IMR-90 (cell line): ENCODE measurements at regions not wholly inside any gene's neighbourhood (a gene's known extent, or its start where the extent isn't known, plus 50 kb on each side); places are given as distances from the start of the nearest gene placed in this dataset.

Experiments
- ATAC-seq: fragments of 200-7000 bp; cut with Tn5 transposase; 2 replicates; pipeline ENCODE4 v1.9.1; 2020; ENCODE audit warnings: low read depth, mild to moderate bottlenecking, moderate library complexity
- BruUV-seq: library from RNA; stranded (reverse); fragments of 400-500 nt; replicated peaks from 2 replicates; lab custom pipeline; 2021; lab: Mats Ljungman, UMichigan
- CTCF ChIA-PET: fragments of 300-600 bp; formaldehyde crosslinking; extraction: SDS; loops from one replicate; lab custom pipeline; 2021; ENCODE audit warnings: antibody characterized with exemption; lab: Yijun Ruan, JAX
- POLR2A ChIA-PET: fragments of 300-600 bp; sonication (Branson Sonifier 250); formaldehyde crosslinking; loops from one replicate; lab custom pipeline; 2022; ENCODE audit warnings: antibody characterized with exemption; ENCODE audit not compliant: unreplicated experiment; lab: Charles Lee
- DNase-seq: peaks from one replicate; pipeline ENCODE4 v3.0.0; 2013
- H2AFZ ChIP-seq: replicated peaks from 2 replicates; pipeline ENCODE3; 2013; ENCODE audit warnings: low read length, mild to moderate bottlenecking; ENCODE audit not compliant: poor library complexity
- H2AK5ac ChIP-seq: 2 replicates; pipeline ENCODE4 v1.6.1; 2013; ENCODE audit warnings: low read depth, low read length, inconsistent platforms
- H2AK9ac ChIP-seq: replicated peaks from 2 replicates; pipeline ENCODE3; 2013; ENCODE audit warnings: mild to moderate bottlenecking, low read depth, low read length, moderate library complexity; ENCODE audit not compliant: poor library complexity
- H2BK120ac ChIP-seq: 2 replicates; pipeline ENCODE4 v1.6.1; 2013; ENCODE audit warnings: low read depth, low read length, inconsistent platforms
- H2BK15ac ChIP-seq: 3 replicates; pipeline ENCODE4 v1.6.1; 2013; ENCODE audit warnings: low read depth, low read length, inconsistent platforms
- H2BK20ac ChIP-seq: 2 replicates; pipeline ENCODE4 v1.6.1; 2013; ENCODE audit warnings: low read depth, mild to moderate bottlenecking, inconsistent platforms, low read length, moderate library complexity
- H2BK5ac ChIP-seq: 2 replicates; pipeline ENCODE4 v1.6.1; 2013; ENCODE audit warnings: mild to moderate bottlenecking, low read depth, low read length, inconsistent platforms; ENCODE audit not compliant: poor library complexity, severe bottlenecking
- H3K14ac ChIP-seq: replicated peaks from 2 replicates; pipeline ENCODE4 v1.6.1; 2013; ENCODE audit warnings: low read depth, low read length, inconsistent platforms
- H3K18ac ChIP-seq: 2 replicates; pipeline ENCODE4 v1.6.1; 2013; ENCODE audit warnings: low read depth, low read length, control low read depth
- H3K23ac ChIP-seq: 2 replicates; pipeline ENCODE4 v1.6.1; 2013; ENCODE audit warnings: low read depth, low read length, inconsistent platforms
- H3K27ac ChIP-seq: 2 replicates; pipeline ENCODE4 v1.5.1; 2013; ENCODE audit warnings: mild to moderate bottlenecking, control low read depth, low read length; ENCODE audit not compliant: insufficient read depth
- H3K27me3 ChIP-seq: 2 replicates; pipeline ENCODE4 v1.6.1; 2013; ENCODE audit warnings: low read length; ENCODE audit not compliant: control insufficient read depth, insufficient read depth
- H3K36me3 ChIP-seq: 2 replicates; pipeline ENCODE4 v1.6.1; 2013; ENCODE audit warnings: low read length, mixed read lengths; ENCODE audit not compliant: control insufficient read depth, insufficient read depth
- H3K4ac ChIP-seq: 2 replicates; pipeline ENCODE4 v1.6.1; 2013; ENCODE audit warnings: low read depth, low read length, inconsistent platforms
- H3K4me1 ChIP-seq: 2 replicates; pipeline ENCODE4 v1.6.1; 2013; ENCODE audit warnings: low read length, mixed read lengths; ENCODE audit not compliant: control insufficient read depth, insufficient read depth
- H3K4me2 ChIP-seq: 2 replicates; pipeline ENCODE4 v1.6.1; 2013; ENCODE audit warnings: low read depth, mild to moderate bottlenecking, control low read depth, low read length, moderate library complexity
- H3K4me3 ChIP-seq: 2 replicates; pipeline ENCODE4 v1.5.1; 2013; ENCODE audit warnings: low read depth, mild to moderate bottlenecking, control low read depth, low read length, moderate library complexity; ENCODE audit not compliant: insufficient read depth
- H3K56ac ChIP-seq: 2 replicates; pipeline ENCODE4 v1.6.1; 2013; ENCODE audit warnings: low read length, inconsistent platforms; ENCODE audit not compliant: insufficient read depth; ENCODE audit errors: extremely low read depth
- H3K79me1 ChIP-seq, 2 experiments: 2 replicates each; pipeline ENCODE4 v1.6.1; 2013; ENCODE audit warnings: low read length in 2 of 2, inconsistent platforms in 1 of 2, low read depth in 1 of 2
- H3K9ac ChIP-seq: 2 replicates; pipeline ENCODE4 v1.6.1; 2013; ENCODE audit warnings: low read depth, low read length, control low read depth
- H3K9me1 ChIP-seq: 2 replicates; pipeline ENCODE4 v1.6.1; 2013; ENCODE audit warnings: low read length, inconsistent platforms; ENCODE audit not compliant: insufficient read depth
- H3K9me3 ChIP-seq: 2 replicates; pipeline ENCODE4 v1.6.1; 2013; ENCODE audit warnings: low read length; ENCODE audit not compliant: control insufficient read depth, insufficient read depth
- H4K20me1 ChIP-seq: 2 replicates; pipeline ENCODE4 v1.6.1; 2013; ENCODE audit warnings: low read length, inconsistent platforms; ENCODE audit not compliant: insufficient read depth
- H4K5ac ChIP-seq: 2 replicates; pipeline ENCODE4 v1.6.1; 2013; ENCODE audit warnings: mild to moderate bottlenecking, low read depth, low read length, control low read depth
- H4K8ac ChIP-seq, 2 experiments: 2 replicates each; pipeline ENCODE4 v1.6.1; 2013; ENCODE audit warnings: low read depth in 2 of 2, low read length in 2 of 2, control low read depth in 1 of 2, inconsistent platforms in 1 of 2
- H4K91ac ChIP-seq: 2 replicates; pipeline ENCODE4 v1.6.1; 2013; ENCODE audit warnings: low read depth, low read length, inconsistent platforms; ENCODE audit not compliant: insufficient read depth
- CTCF ChIP-seq: conservative IDR thresholded peaks from 2 replicates; pipeline ENCODE4 v1.5.1; 2012; ENCODE audit warnings: mild to moderate bottlenecking, low read depth, low read length, improper control_type of control experiment
- RFX5 ChIP-seq: IDR thresholded peaks from 2 replicates; pipeline ENCODE4 v1.8.0; 2012; ENCODE audit warnings: low read depth, mild to moderate bottlenecking, low read length, moderate library complexity
- WGBS, 2 experiments: methylation state at CpG; one replicate each; pipeline versions ENCODE4 v1.1.5 to v1.1.7; 2013; ENCODE audit warnings: missing lambda C conversion rate in 2 of 2; ENCODE audit not compliant: insufficient read length in 1 of 2; ENCODE audit errors: extremely low coverage in 2 of 2; 5-methylcytosine and 5-hydroxymethylcytosine counted together
- dilution Hi-C: fragments of 300-500 bp; cut with HindIII; formaldehyde crosslinking; loops from one replicate; pipeline ENCODE4 v1.14.3; 2018; ENCODE audit warnings: low sequenced_read_pairs; ENCODE audit not compliant: unreplicated experiment
- in situ Hi-C: fragments of 300-500 bp; cut with MboI; formaldehyde crosslinking; loops from 3 replicates; pipeline ENCODE4 v1.14.3; 2019; ENCODE audit warnings: low sequenced_read_pairs, inconsistent platforms, mixed read lengths
- intact Hi-C: fragments of 100-400 bp; cut with micrococcal nuclease; formaldehyde crosslinking; loops from 2 replicates; pipeline ENCODE4 v1.10.0; 2022

- Histone ChIP-seq H3K4ac (no peak overlapping the region), H2BK5ac (no peak overlapping the region), H3K23ac (no peak overlapping the region), H3K27ac (no peak overlapping the region), H3K4me3 (no peak overlapping the region), H2AFZ (no peak overlapping the region), H4K8ac (no peak overlapping the region), H2BK15ac (no peak overlapping the region), H2BK120ac (no peak overlapping the region), H2BK20ac (no peak overlapping the region), H3K18ac (no peak overlapping the region), H3K9me1 (no peaks in the 10 kb centered on the region), H3K14ac (no peak overlapping the region), H3K79me1 (no peaks in the 10 kb centered on the region), H2AK5ac (no peak overlapping the region), H3K9ac (no peak overlapping the region), H3K4me1 (no peaks in the 10 kb centered on the region), H3K4me2 (no peak overlapping the region), H3K56ac (no peak overlapping the region), H4K91ac (no peak overlapping the region), H2AK9ac (no peak overlapping the region), H3K27me3 (peaks cover 37% of the 10 kb centered on the region), H4K5ac (no peak overlapping the region), H3K9me3 (no peaks in the 10 kb centered on the region), H3K36me3 (no peaks in the 10 kb centered on the region), H4K20me1 (no peaks in the 10 kb centered on the region)
- DNase-seq = no peak
- CTCF ChIA-PET = no interaction called here
- 64% methylated on average over 3 of the region's 5 CpGs; no CpG with 5 or more reads in 1 of the 2 experiments for WGBS, 2 experiments
- dilution Hi-C loops (no loop called here), in situ Hi-C loops (no loop called here), intact Hi-C loops (no loop called here)
- POLR2A ChIA-PET = no interaction called here
- no peak for TF ChIP-seq RFX5
- no peak for TF ChIP-seq CTCF
- BruUV-seq = no TSS peak
- no peak for ATAC-seq
Observed at GRCh38 chr2:224319750-224320149, 82.2 kb downstream of the FAM124B start.
